ENCODE measurements at regions not wholly inside any gene's neighbourhood (a gene's known extent, or its start where the extent isn't known, plus 50 kb on each side); places are given as distances from the start of the nearest gene placed in this dataset.

DNA sequence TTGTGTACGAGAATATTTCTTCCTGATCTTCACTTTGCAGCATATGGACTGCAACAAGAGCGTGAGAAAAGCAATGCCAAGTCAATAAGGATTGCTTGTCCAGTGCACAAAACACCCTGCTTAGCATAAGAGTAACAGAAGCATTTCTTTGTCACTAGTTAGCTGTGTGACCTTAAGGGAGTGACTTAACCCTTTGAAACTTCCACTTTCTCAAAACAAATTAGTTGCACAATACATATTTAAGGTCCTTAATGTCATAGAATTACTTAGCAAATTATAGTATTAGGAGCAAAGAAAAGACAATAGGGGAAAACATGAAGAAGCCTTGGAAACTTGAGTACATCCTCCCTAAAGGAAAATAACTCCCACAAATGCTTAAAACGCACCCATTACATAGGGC lies 230.1 kb downstream of the RNF152 start:
- intact Hi-C loops (cut with DNase I) = no loop called here
- H3K27me3 ChIP-seq = no peaks in the 10 kb centered on the region
- no peak overlapping the region for H3K27ac ChIP-seq
- H3K36me3 ChIP-seq = no peaks in the 10 kb centered on the region
- H3K4me1 ChIP-seq = no peaks in the 10 kb centered on the region
- H3K4me3 ChIP-seq = no peak overlapping the region
- no peak for DNase-seq (ENCODE audit: extremely low spot score in 2 of 2)
- no peaks in the 10 kb centered on the region for H3K9me3 ChIP-seq
- TF ChIP-seq POLR2A (IDR thresholded peaks at IDR 0.05) (no peak), POLR2AphosphoS5 (IDR thresholded peaks at IDR 0.05; ENCODE audit: insufficient read depth in 1 of 2, low read depth in 1 of 2) (no peak), CTCF (IDR thresholded peaks at IDR 0.05) (no peak)

DNA sequence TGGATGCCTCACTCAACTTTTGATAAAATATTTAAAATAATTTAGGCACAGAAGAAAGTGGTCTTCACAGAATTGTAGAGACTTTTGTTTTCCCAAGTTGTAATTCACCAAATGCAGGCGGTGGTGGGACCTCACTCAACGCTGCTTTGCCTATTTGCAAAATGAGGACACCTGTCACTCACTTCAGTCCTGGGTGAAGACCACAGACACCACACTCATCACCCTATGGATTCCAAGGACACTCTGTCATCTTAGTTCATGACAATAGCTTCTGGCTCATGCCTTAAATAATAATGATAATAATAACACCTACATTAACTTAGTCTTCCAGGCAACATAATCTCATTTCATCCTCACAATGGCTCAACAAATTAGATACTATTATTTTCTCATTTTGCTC lies 234.4 kb downstream of the RNF152 start:
- Histone ChIP-seq H3K27me3 (no peaks in the 10 kb centered on the region), H3K9me3 (no peaks in the 10 kb centered on the region), H3K4me1 (no peaks in the 10 kb centered on the region), H3K27ac (no peak overlapping the region), H3K4me3 (no peak overlapping the region), H3K36me3 (no peaks in the 10 kb centered on the region)
- no peak for DNase-seq (ENCODE audit: extremely low spot score in 2 of 2)
- intact Hi-C loops (cut with DNase I) = no loop called here
- TF ChIP-seq CTCF (IDR thresholded peaks at IDR 0.05) = no peak
- no peak for TF ChIP-seq POLR2A (IDR thresholded peaks at IDR 0.05)
- TF ChIP-seq POLR2AphosphoS5 (IDR thresholded peaks at IDR 0.05; ENCODE audit: insufficient read depth in 1 of 2, low read depth in 1 of 2) = no peak

DNA sequence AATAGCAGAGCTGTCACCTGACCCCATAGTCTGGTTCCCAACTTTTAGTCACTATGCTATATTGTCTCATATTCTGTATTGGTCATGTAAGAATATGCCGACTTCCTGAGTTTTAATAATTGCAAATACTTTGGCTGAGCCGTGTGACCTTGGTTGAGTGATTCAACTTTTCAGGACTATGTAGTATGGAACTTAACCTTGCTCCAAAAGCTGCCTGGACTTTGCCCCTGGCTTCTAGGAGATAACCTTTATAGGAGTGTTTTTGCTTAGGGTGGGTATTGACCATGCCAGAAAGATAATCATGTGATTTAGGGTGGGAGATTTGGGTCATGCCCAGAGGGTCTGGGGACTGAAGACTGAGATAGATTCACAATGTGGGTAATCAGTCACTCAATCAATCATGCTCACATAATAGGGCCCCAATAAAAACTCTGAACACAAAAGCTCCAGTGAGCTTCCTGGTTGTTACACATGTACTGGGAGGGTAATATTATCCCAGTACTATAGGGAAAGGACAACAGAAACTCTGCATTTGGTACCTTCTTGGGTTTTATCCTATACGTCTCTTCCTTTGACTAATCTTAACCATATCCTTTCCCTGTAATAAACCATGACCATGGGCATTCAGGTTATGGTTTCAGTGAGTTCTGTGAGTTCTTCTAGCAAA lies 235.6 kb downstream of the RNF152 start:
- Histone ChIP-seq H3K9me3 (no peaks in the 10 kb centered on the region), H3K27ac (no peak overlapping the region), H3K27me3 (no peaks in the 10 kb centered on the region), H3K36me3 (no peaks in the 10 kb centered on the region), H3K4me3 (no peak overlapping the region), H3K4me1 (no peaks in the 10 kb centered on the region)
- TF ChIP-seq CTCF (IDR thresholded peaks at IDR 0.05) = no peak
- no peak for TF ChIP-seq POLR2A (IDR thresholded peaks at IDR 0.05)
- TF ChIP-seq POLR2AphosphoS5 (IDR thresholded peaks at IDR 0.05; ENCODE audit: insufficient read depth in 1 of 2, low read depth in 1 of 2) = no peak
- intact Hi-C loops (cut with DNase I) = no loop called here
- no peak for DNase-seq (ENCODE audit: extremely low spot score in 2 of 2)

GRCh38 chr18:61655630-61656029 lies 237.2 kb downstream of the RNF152 start:
- Histone ChIP-seq H3K4me3 (no peak overlapping the region), H3K36me3 (no peaks in the 10 kb centered on the region), H3K4me1 (no peaks in the 10 kb centered on the region), H3K9me3 (no peaks in the 10 kb centered on the region), H3K27me3 (no peaks in the 10 kb centered on the region), H3K27ac (no peak overlapping the region)
- TF ChIP-seq CTCF (IDR thresholded peaks at IDR 0.05) (no peak), POLR2A (IDR thresholded peaks at IDR 0.05) (no peak), POLR2AphosphoS5 (IDR thresholded peaks at IDR 0.05; ENCODE audit: insufficient read depth in 1 of 2, low read depth in 1 of 2) (no peak)
- intact Hi-C loops (cut with DNase I) = no loop called here
- DNase-seq (ENCODE audit: extremely low spot score in 2 of 2) = no peak

DNA sequence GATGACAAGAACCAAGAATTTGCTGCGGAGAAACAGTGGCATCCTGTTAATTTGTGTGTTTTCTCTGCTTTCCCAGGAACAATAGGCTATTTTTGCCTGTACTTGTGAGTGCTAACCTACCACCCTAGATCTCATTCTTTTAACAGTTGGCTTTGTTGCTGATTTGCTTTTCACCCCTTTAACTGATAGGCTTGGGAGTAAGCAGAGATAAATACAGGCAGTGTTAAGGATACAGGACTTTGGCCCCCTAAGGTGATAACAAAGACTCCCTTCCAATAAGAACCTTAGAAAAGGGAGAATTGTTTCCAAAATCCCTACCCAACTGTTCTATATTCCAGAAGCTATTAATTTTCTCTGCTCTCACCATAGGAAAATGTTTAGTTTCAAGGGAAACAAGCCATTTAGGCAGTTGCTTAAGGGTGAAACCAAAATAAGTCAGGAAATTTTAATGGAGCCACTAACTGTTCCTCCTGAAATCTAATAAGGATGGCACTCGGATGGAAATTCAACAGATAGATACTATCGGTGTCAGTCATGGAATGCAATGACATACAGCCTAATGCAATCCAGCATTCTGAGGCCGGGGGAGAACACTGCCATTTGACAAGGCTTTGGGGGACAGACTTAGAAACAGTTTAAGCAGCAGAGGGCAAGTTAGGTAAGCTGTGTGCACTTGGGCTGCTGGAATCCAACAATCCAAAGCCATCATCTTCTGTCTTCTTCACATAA lies 238.8 kb downstream of the RNF152 start:
- no peak for TF ChIP-seq POLR2A (IDR thresholded peaks at IDR 0.05)
- TF ChIP-seq CTCF (IDR thresholded peaks at IDR 0.05) = no peak
- TF ChIP-seq POLR2AphosphoS5 (IDR thresholded peaks at IDR 0.05; ENCODE audit: insufficient read depth in 1 of 2, low read depth in 1 of 2) = no peak
- Histone ChIP-seq H3K27me3 (no peaks in the 10 kb centered on the region), H3K4me3 (no peak overlapping the region), H3K9me3 (no peaks in the 10 kb centered on the region), H3K27ac (no peak overlapping the region), H3K36me3 (no peaks in the 10 kb centered on the region), H3K4me1 (no peaks in the 10 kb centered on the region)
- intact Hi-C loops (cut with DNase I) = no loop called here
- DNase-seq (ENCODE audit: extremely low spot score in 2 of 2) = no peak

Data from vagina (tissue), 2 donors.